Motor neuron (in vitro differentiated cells): ENCODE measurements at regions not wholly inside any gene's neighbourhood (a gene's known extent, or its start where the extent isn't known, plus 50 kb on each side); places are given as distances from the start of the nearest gene placed in this dataset.
A peak's percentile ranks its signal among the peaks of the same experiment; 100 is the strongest.

Experiments used
- ATAC-seq, 8 experiments: fragments of 200-7000 bp; cut with Tn5 transposase; replicated peaks in 6 of 8; 2 replicates each; pipeline ENCODE4 v1.8.0; 2021; ENCODE audit warnings: mild to moderate bottlenecking in 8 of 8, moderate library complexity in 8 of 8
- H3K27ac ChIP-seq, 2 donors: fragments of 250-450 bp; sonication (Bioruptor Pico); 2 replicates each; pipeline ENCODE4 v1.9.0; 2021; ENCODE audit warnings: antibody characterized with exemption in 2 of 2, mild to moderate bottlenecking in 2 of 2, moderate library complexity in 1 of 2
- H3K4me1 ChIP-seq, 2 donors: fragments of 250-450 bp; sonication (Bioruptor Pico); replicated peaks in 1 of 2; 2 replicates each; pipeline ENCODE4 v1.6.1; 2021; ENCODE audit warnings: antibody characterized with exemption in 2 of 2, mild to moderate bottlenecking in 2 of 2, moderate library complexity in 1 of 2
- H3K4me3 ChIP-seq, 5 donors: fragments of 250-450 bp; sonication (Bioruptor Pico); 2 replicates each; pipeline ENCODE4 v1.9.0; 2021; ENCODE audit warnings: antibody characterized with exemption in 5 of 5, mild to moderate bottlenecking in 5 of 5, moderate library complexity in 4 of 5
- WGBS, 10 experiments: fragments of 450-650 bp; shearing (Covaris generic); methylation state at CpG; one replicate each; pipeline ENCODE4 v1.0.0; 2022; 5-methylcytosine and 5-hydroxymethylcytosine counted together
- in situ Hi-C, 9 experiments: fragments of 400-800 bp; cut with MboI; loops; one replicate each; pipeline ENCODE4 v1.15.0; 2021; ENCODE audit warnings: low sequenced_read_pairs in 9 of 9, low pct_unique_long_range_greater_than_20kb in 2 of 9; ENCODE audit not compliant: unreplicated experiment in 9 of 9

DNA sequence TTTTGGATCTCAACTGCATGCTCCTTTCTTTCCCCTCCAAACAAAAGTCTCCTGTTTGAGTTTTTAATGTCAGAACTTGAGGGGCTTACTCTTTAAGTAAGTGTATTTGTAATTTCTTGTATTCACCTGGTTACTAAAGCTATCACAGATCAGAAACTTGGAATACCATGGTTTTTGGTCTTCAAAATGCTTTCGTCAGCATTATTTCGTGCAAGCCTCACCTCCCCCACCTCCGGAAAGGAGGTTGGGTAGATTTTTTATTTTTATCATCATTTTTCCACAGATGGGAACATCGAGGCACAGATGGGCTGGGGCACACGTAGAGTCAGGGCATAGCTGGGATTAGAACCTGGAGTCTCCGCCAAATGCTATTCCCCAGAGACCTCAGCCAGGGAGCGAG, 100.7 kb downstream of the IER5 start:
- 50 to 100% (median 90%) methylated on average over 1 to 7 of the region's 7 CpGs; no CpG with 5 or more reads in 1 of the 10 experiments for WGBS, 10 experiments
- ATAC-seq: no peak
- Histone ChIP-seq H3K4me3 (no peak overlapping the region), H3K4me1 (peaks cover 0 to 4% of the 10 kb centered on the region in 2 donors), H3K27ac (no peak overlapping the region)
- in situ Hi-C loops: loop anchor here in 7 of 9 experiments (5.0 to 25.0 kb wide), 4 partner anchors 223 to 246 kb away; no protein-coding TSS in a partner anchor

DNA sequence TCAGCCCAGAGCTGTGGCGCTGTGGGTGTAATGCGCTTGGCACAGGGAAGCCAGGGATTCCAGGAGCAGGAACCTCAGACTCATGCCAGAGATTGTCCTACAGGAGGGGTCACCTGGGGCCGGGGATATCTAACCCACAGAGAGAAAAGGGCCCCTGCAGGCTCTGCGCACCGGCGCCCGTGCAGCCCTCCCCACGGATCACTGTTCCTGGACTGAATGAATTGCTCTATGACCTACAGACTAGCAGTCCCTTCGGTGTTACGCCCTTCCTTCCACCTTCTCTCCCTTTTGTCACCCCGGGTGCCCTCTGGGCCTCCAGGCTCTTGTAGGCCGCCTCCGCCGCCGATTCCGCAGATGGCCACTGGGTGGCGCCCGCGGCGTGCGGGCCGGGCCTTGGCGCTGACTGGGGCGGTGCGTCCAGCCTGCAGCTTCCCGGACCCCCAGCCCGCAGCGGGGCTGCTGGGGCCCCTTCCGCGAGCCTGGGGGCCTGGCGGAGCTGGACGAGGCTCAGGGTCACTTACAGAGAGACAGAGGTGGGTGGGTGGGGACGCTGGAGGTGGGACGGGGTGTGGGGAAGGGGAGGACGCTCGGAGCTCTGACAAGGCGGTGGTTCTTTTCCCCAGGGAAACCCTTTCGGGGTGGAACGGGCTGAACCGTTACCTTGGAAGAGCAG, 101.3 kb downstream of the IER5 start:
- WGBS, 10 experiments: 0 to 93% (median 31%) methylated on average over 2 to 21 of the region's 40 CpGs; no CpG with 5 or more reads in 4 of the 10 experiments
- H3K4me3 ChIP-seq: peak overlapping the region; percentile 14 to 34 (median 30)
- ATAC-seq: peak; percentile 87 to 98 (median 96)
- H3K4me1 ChIP-seq: peaks cover 0 to 4% of the 10 kb centered on the region in 2 donors
- in situ Hi-C loops: loop anchor here (5.0 to 25.0 kb wide), 4 partner anchors 222 to 245 kb away; no protein-coding TSS in a partner anchor
- H3K27ac ChIP-seq: no peak overlapping the region

DNA sequence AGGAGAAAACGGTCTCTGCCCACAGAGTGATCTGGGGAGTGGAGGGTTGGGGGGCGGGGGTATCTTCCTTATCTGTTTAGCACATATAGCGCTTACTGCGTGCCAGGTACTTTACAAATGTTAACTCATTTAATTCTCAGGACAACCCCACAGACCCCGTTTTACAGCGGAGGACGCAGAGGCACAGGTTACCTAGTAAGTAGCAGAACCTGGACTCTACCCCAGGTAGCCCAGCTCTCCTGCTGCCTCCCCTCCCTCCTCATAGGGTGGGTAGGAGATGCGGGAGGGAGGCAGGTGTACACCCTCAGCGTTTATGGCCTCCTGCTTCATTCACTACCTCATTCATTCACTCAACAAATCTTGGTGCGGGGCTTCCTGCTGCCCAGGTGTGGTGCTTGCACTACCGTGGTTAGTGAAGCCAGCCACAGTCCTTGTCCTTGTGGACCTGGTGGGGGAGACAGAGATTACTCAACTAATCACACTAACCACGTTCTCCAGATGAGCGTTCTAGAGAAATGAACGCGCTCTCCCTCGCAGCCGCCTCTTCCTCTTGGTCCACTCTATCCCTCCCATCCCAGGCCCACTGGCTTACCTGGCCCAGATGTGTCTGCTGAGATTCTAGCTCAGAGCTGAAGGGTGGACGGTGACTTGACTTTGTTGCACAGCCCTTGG, 102.0 kb downstream of the IER5 start:
- in situ Hi-C loops: loop anchor here in 4 of 9 experiments (10.0 to 25.0 kb wide), 2 partner anchors 222 to 234 kb away; no protein-coding TSS in a partner anchor
- 50 to 95% (median 80%) methylated on average over 1 to 11 of the region's 18 CpGs; no CpG with 5 or more reads in 5 of the 10 experiments for WGBS, 10 experiments
- ATAC-seq: peak in 4 of 8 experiments; percentile 4 to 32 (median 15)
- Histone ChIP-seq H3K4me1 (peaks cover 0 to 4% of the 10 kb centered on the region in 2 donors), H3K4me3 (peak overlapping the region; percentile 14 to 34 (median 30)), H3K27ac (no peak overlapping the region)

DNA sequence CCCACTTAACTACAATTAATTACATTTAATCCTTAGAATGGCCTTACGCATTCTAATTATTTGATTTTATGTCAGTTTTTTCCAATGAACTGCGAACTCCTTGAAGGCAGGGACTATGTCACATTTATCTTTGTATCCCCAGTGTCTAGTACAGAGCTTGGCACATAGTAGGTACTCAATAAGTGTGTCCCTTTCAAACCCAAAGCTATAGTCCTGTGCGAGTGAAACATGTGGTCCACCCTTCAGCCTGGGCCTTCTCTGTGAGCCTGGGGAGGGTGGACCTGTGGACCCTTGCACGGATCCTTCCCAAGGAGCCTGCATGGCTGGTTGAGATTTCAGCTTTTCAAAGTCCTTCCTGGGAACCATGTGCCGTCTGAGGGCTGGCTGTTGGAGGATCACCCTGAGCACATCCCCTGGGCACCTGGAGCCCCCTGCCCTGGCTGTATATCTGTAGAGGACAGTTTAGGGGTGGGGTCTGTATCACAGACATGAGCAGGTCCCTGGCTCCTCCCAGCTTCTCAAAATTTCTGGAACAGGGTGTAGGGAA, 103.1 kb downstream of the IER5 start:
- in situ Hi-C loops: loop anchor here in 4 of 9 experiments (10.0 to 25.0 kb wide), 2 partner anchors 221 to 233 kb away; no protein-coding TSS in a partner anchor
- Histone ChIP-seq H3K4me3 (no peak overlapping the region), H3K27ac (no peak overlapping the region), H3K4me1 (peaks cover 0 to 4% of the 10 kb centered on the region in 2 donors)
- ATAC-seq: no peak
- 70 to 100% (median 89%) methylated on average over 1 to 5 of the region's 5 CpGs; no CpG with 5 or more reads in 3 of the 10 experiments for WGBS, 10 experiments

DNA sequence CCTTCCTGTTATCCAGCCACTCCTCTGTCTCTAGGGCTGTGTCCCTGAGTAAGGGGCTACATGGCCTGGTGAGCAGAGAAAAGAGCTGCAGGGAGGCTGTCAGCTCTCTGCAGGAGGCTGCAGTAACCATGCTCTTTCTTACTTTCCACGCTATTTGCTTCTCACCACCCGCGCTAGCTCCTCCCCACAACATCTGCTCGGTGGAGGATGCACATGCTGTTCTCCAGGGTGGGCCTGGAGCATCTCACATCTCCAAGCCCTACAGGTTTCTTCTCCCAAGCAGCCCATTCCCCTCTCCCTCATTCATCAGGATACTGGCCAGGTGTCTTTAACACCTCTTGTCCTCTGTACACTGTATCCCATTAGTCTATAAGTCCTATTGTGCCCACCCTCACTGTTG, 103.8 kb downstream of the IER5 start:
- ATAC-seq: peak in 1 of 8 experiments; percentile 14
- in situ Hi-C loops: loop anchor here in 4 of 9 experiments (10.0 to 25.0 kb wide), 2 partner anchors 220 to 232 kb away; no protein-coding TSS in a partner anchor
- no peak overlapping the region for H3K4me3 ChIP-seq
- WGBS, 10 experiments: 8 to 79% (median 43%) methylated on average over 1 to 4 of the region's 4 CpGs; no CpG with 5 or more reads in 3 of the 10 experiments
- peaks cover 0 to 4% of the 10 kb centered on the region in 2 donors for H3K4me1 ChIP-seq
- no peak overlapping the region for H3K27ac ChIP-seq

DNA sequence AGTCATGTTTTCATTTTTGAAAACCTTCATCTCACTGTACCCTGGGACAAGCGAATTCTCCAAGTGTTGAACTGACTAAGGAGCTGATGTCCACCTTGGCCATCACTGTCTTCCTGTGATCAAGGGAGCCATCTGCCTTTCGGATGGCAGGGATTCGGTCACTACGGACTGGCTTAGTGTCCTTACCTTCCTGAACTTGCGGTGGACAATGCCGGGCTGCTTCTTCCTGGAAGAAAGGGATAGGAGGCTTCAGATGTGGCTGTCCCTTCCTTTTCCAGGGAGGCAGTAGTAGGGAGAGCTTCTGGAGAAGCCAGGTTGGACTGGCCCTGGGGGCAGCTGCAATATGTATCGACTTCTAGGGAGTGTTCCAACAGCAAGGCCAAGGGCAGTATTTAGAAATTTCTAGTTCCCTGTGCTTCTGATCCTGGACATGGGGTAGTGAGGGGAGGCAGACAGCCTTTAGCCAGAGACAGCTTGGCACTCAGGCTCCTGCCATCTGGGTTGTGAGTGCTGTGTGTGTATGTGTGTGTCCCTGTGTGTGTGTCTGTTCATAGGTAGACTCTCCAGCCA, 114.6 kb downstream of the IER5 start:
- Histone ChIP-seq H3K27ac (no peak overlapping the region), H3K4me3 (no peak overlapping the region), H3K4me1 (peaks cover 3 to 5% of the 10 kb centered on the region in 2 donors)
- in situ Hi-C loops: no loop called here
- WGBS, 10 experiments: 10 to 90% (median 56%) methylated on average over 2 to 7 of the region's 7 CpGs; no CpG with 5 or more reads in 2 of the 10 experiments
- no peak for ATAC-seq

DNA sequence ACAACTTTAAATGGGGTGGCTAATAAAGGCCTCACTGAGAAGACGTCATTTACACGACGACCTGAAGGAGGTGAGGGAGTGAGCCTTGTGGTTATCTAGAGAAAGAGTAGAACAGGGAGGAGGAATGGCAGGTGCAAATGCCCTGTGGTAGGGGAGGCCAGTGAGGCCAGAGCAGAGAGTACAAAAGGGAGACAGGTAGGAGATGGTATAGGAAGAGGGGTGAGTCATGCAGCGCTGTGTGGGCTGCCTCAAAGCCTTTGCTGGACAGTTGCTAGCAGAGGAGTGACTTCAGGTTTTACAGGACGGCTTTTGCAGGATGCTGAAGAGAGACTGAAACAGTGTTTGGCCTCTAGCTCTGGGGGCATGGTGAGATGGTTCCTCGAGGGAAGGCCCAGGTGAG, 116.0 kb downstream of the IER5 start:
- Histone ChIP-seq H3K4me3 (no peak overlapping the region), H3K27ac (no peak overlapping the region), H3K4me1 (peaks cover 3 to 5% of the 10 kb centered on the region in 2 donors)
- 0 to 80% (median 67%) methylated on average over 1 to 5 of the region's 6 CpGs; no CpG with 5 or more reads in 3 of the 10 experiments for WGBS, 10 experiments
- in situ Hi-C loops: no loop called here
- no peak for ATAC-seq

DNA sequence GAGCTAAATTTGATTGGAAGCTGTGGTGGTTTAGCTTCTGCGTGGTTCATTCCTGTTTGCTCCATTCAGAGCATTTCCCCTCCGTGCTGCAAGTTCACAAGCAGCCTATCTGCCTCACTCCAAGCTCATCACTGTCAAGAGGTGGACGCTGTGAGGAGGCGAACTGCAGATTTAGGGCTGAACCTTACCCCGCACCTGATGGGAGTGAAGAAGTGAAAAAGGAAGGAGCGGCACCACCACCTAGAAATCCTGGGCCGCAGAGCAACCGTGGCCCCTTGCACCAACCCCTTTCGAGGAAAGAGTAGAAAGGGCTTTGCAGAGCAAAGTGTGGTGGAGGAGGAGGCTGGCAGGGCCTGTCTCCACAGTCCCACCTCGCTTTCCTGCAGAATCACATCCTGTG, 117.4 kb downstream of the IER5 start:
- no peak overlapping the region for H3K4me3 ChIP-seq
- peaks cover 3 to 5% of the 10 kb centered on the region in 2 donors for H3K4me1 ChIP-seq
- in situ Hi-C loops: no loop called here
- no peak overlapping the region for H3K27ac ChIP-seq
- no peak for ATAC-seq
- WGBS, 10 experiments: 10 to 69% (median 63%) methylated on average over 1 to 10 of the region's 10 CpGs; no CpG with 5 or more reads in 3 of the 10 experiments

DNA sequence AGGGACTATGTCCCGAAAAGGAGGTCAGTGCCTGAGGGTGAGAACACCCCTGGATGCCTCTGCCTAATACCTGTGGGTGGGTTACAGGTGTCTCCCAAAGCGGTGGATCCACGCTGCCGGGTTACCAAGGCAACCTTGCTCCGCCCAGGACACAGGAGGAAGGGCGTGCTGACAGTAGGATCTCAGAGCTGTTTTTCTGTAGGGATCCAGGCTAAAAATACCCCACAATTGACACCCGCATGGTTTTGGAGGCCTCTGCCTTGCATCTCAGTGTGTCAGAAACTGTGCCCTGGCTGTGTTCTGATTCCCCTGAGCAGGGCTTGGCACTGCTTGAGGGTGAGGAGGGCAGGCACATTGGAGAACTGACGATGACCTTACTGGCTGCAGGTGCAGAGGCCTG, 118.0 kb downstream of the IER5 start:
- ATAC-seq: no peak
- Histone ChIP-seq H3K4me3 (no peak overlapping the region), H3K27ac (no peak overlapping the region), H3K4me1 (peaks cover 3 to 5% of the 10 kb centered on the region in 2 donors)
- WGBS, 10 experiments: 33 to 67% (median 50%) methylated on average over 1 to 7 of the region's 8 CpGs; no CpG with 5 or more reads in 7 of the 10 experiments
- in situ Hi-C loops: no loop called here

DNA sequence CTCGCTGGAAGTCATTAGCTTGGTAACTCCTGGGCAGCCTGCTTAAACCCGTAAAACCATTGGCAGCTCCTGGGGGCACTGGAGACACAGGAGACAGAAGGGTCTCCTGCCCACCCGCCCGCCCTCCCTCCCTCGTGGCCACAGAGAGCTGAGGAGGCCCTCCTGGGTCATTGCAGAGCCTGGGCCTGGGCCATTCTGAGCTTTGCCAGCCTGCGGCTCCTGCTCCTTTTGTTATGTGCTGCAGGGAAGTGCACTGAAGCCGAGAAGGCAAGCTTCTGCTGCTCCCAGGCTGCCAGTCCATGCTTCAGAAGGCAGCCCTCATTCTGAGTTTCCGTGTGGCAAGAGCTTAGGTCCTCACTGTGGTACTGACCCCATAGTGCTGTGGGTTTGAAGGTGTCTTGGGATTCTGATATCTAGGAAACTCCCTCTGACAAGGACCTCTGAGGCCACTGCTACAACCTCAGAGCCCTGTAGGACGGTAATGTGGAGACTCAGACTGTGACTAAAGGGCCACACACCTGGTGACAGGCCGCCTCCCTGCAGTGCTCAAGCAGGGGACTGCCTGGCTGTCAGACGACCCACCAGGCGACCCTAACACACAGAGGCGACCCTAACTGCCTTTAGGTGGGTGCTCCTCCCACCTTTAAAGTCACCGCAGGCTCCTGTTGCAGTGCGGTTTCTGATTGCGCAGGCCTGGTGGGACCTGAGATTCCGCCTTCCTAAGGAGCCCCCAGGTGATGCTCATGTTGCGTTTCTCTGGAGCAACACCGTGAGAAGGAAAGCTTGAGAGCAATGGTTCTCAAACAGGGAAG, 118.7 kb downstream of the IER5 start:
- no peak for ATAC-seq
- H3K4me1 ChIP-seq: peaks cover 3 to 5% of the 10 kb centered on the region in 2 donors
- in situ Hi-C loops: no loop called here
- 70 to 89% (median 76%) methylated on average over 3 to 9 of the region's 19 CpGs; no CpG with 5 or more reads in 5 of the 10 experiments for WGBS, 10 experiments
- H3K4me3 ChIP-seq: no peak overlapping the region
- H3K27ac ChIP-seq: no peak overlapping the region

DNA sequence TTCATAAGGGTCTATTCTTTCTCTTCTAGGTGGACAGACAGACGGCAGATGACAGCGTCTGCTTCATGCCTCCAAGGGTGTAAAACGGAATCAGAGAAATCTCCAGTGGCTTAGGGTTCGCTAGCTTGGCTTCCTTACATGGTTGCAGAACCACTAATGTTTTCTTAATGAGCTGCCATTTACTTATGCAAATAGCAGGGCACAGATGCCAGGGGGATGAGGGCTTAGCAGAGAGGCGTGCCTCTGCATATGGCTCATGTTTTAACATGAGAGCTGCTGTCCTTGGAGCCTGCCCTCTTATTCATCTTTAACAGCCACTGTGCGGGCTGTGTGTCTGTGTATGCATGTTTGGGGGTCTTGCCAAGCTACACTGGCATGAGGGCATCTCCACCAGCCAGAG, 119.6 kb downstream of the IER5 start:
- ATAC-seq: peak; percentile 18 to 94 (median 76)
- no peak overlapping the region for H3K4me3 ChIP-seq
- in situ Hi-C loops: no loop called here

DNA sequence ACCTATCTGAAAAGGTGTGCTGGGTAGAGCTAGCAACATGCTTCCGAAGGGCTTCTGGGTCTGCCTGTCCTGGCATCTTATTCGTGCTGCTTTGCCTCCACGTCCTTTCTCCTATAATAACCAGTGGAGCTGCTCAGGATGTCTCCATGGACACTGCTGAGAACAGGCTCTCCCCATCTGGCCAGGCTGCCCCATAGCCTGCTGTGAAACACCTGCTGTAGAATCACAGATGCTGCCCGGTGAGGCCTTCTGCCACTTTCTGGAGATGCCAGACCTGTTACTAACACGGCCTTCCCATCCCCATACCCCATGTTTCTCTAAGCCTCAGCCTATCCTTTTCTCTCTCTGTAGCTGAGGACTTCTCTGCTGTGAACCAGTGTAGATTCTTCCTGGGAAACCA, 120.5 kb downstream of the IER5 start:
- Histone ChIP-seq H3K27ac (no peak overlapping the region), H3K4me3 (no peak overlapping the region), H3K4me1 (peaks cover 3 to 5% of the 10 kb centered on the region in 2 donors)
- ATAC-seq: no peak
- WGBS, 10 experiments: 0 to 100% (median 67%) methylated on average over 1 to 4 of the region's 5 CpGs; no CpG with 5 or more reads in 3 of the 10 experiments
- in situ Hi-C loops: no loop called here

More for the DNA sequence above, 119.6 kb downstream of the IER5 start:
- Histone ChIP-seq H3K27ac (no peak overlapping the region), H3K4me1 (peaks cover 3 to 5% of the 10 kb centered on the region in 2 donors)
- WGBS, 10 experiments: 40 to 86% (median 71%) methylated on average over 1 to 6 of the region's 6 CpGs; no CpG with 5 or more reads in 3 of the 10 experiments
